ENCODE measurements at regions not wholly inside any gene's neighbourhood (a gene's known extent, or its start where the extent isn't known, plus 50 kb on each side); places are given as distances from the start of the nearest gene placed in this dataset.
"Not testable (repeated sequence)": the region's sequence is repeated elsewhere in the genome, so short reads cannot be mapped to it uniquely, and the experiment has no call there.

GRCh38 chr16:8070506-8070905, 519.8 kb downstream of the TMEM114 start:
- TF ChIP-seq, protein P1, sequence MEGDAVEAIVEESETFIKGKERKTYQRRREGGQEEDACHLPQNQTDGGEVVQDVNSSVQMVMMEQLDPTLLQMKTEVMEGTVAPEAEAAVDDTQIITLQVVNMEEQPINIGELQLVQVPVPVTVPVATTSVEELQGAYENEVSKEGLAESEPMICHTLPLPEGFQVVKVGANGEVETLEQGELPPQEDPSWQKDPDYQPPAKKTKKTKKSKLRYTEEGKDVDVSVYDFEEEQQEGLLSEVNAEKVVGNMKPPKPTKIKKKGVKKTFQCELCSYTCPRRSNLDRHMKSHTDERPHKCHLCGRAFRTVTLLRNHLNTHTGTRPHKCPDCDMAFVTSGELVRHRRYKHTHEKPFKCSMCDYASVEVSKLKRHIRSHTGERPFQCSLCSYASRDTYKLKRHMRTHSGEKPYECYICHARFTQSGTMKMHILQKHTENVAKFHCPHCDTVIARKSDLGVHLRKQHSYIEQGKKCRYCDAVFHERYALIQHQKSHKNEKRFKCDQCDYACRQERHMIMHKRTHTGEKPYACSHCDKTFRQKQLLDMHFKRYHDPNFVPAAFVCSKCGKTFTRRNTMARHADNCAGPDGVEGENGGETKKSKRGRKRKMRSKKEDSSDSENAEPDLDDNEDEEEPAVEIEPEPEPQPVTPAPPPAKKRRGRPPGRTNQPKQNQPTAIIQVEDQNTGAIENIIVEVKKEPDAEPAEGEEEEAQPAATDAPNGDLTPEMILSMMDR (IDR thresholded peaks at IDR 0.05; ENCODE audit: low read depth, low read length) = no peak
- no peaks in the 10 kb centered on the region for H3K4me1 ChIP-seq
- DNase-seq = no peak
- no peaks in the 10 kb centered on the region for H3K27me3 ChIP-seq
- H3K36me3 ChIP-seq = no peaks in the 10 kb centered on the region
- H3K9me3 ChIP-seq = no peaks in the 10 kb centered on the region
- no peak overlapping the region for H3K4me3 ChIP-seq (ENCODE audit: low read depth, low read length)

DNA sequence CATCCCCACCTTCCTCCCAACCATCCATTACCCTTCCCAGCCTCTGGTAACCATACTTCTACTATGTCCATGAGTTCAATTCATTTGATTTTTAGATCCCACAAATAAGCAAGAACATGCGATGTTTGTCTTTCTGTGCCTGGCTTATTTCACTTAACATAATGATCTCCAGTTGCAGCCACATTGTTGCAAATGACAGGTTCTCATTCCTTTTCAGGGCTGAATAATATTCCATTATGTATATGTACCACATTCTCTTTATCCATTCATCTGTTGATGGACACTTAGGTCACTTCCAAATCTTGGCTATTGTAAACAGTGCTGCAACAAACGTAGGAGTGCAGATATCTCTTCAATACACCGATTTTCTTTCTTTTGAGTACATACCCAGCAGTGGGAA, 522.1 kb downstream of the TMEM114 start:
- H3K4me3 ChIP-seq (ENCODE audit: low read depth, low read length); H3K4me1 ChIP-seq; DNase-seq; H3K36me3 ChIP-seq; H3K27me3 ChIP-seq; H3K9me3 ChIP-seq: not testable (repeated sequence)

GRCh38 chr16:8063159-8063558, 527.2 kb downstream of the TMEM114 start:
- no peaks in the 10 kb centered on the region for H3K9me3 ChIP-seq
- no peaks in the 10 kb centered on the region for H3K27me3 ChIP-seq
- no peaks in the 10 kb centered on the region for H3K4me1 ChIP-seq
- H3K36me3 ChIP-seq = no peaks in the 10 kb centered on the region
- TF ChIP-seq, protein P1 (IDR thresholded peaks at IDR 0.05; ENCODE audit: low read depth, low read length) = no peak
- H3K4me3 ChIP-seq (ENCODE audit: low read depth, low read length) = no peak overlapping the region
- DNase-seq = no peak

- TF ChIP-seq, protein P1 (IDR thresholded peaks at IDR 0.05; ENCODE audit: low read depth, low read length) = no peak
- no peaks in the 10 kb centered on the region for H3K36me3 ChIP-seq
- H3K9me3 ChIP-seq = no peaks in the 10 kb centered on the region
- H3K27me3 ChIP-seq = no peaks in the 10 kb centered on the region
- no peak overlapping the region for H3K4me3 ChIP-seq (ENCODE audit: low read depth, low read length)
- no peaks in the 10 kb centered on the region for H3K4me1 ChIP-seq
- DNase-seq = no peak
Observed at GRCh38 chr16:8062677-8063076, 527.6 kb downstream of the TMEM114 start.

DNA sequence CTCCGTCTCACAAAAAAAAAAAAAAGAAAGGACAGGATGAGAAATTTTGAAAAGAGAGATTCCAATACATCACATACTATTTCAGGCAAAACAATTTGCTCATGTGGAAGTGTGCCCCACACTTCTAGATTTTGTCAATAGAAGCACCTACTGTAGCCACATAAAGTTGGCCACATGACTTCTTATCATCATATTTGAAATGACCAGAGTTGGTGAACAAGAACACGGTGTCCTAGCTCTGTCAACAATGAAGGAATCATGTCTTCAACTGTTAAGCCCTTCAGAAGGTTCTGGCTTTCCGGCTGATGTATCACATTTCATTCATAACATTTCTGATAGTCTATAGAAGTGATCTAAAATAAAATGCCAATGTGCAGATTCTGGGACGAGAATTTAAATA, 534.5 kb downstream of the TMEM114 start:
- TF ChIP-seq, protein P1 (IDR thresholded peaks at IDR 0.05; ENCODE audit: low read depth, low read length) = no peak
- H3K4me1 ChIP-seq = no peaks in the 10 kb centered on the region

DNA sequence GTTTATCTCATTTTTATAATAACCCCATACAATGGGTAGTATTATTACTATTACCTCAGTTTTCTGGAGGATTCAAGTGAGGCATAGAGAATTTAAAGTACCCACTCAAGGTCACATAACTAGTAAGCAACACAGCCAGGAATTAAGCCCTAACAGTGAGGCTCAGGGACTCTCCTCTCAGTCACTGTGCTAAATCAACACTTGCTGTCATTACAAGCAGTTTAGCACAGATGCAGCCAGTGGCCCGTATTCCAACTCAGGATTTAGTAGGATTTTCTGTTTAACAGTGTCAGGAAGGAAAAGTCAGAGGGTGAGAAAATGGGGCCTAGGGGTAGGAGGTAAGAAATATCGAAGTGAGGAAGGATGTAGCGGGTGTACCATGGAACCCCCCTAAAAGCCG, 536.9 kb downstream of the TMEM114 start:
- no peak for DNase-seq
- TF ChIP-seq, protein P1 (IDR thresholded peaks at IDR 0.05; ENCODE audit: low read depth, low read length) = no peak
- no peaks in the 10 kb centered on the region for H3K9me3 ChIP-seq
- no peak overlapping the region for H3K4me3 ChIP-seq (ENCODE audit: low read depth, low read length)
- no peaks in the 10 kb centered on the region for H3K36me3 ChIP-seq
- no peaks in the 10 kb centered on the region for H3K4me1 ChIP-seq
- H3K27me3 ChIP-seq = no peaks in the 10 kb centered on the region

More for the DNA sequence above, 534.5 kb downstream of the TMEM114 start:
- DNase-seq = no peak
- H3K36me3 ChIP-seq = no peaks in the 10 kb centered on the region
- no peaks in the 10 kb centered on the region for H3K9me3 ChIP-seq
- H3K4me3 ChIP-seq (ENCODE audit: low read depth, low read length) = no peak overlapping the region
- H3K27me3 ChIP-seq = no peaks in the 10 kb centered on the region

DNA sequence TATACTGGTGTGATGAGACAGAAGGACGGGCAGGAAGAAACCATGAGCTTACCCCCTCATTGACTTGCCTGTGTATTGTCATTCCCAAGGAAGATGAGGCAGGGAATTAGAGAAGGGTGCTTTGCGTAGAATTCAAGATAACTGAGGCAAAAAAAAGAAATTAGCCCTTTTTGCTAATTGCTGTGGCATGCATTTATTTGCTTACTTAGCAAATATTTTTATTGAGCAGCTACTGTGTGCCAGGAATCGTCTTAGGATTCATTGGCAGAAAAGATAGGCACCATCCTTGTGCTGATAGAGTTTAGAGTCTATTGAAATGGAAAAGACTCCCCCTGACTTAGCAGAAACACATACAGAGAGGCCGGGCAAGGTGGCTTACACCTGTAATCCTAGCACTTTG, 541.9 kb downstream of the TMEM114 start:
- TF ChIP-seq, protein P1 (IDR thresholded peaks at IDR 0.05; ENCODE audit: low read depth, low read length) = no peak
- no peaks in the 10 kb centered on the region for H3K36me3 ChIP-seq
- no peaks in the 10 kb centered on the region for H3K4me1 ChIP-seq
- no peaks in the 10 kb centered on the region for H3K27me3 ChIP-seq
- no peaks in the 10 kb centered on the region for H3K9me3 ChIP-seq
- no peak overlapping the region for H3K4me3 ChIP-seq (ENCODE audit: low read depth, low read length)
- no peak for DNase-seq

All from BE2C (cell line).